ENCODE measurements at regions not wholly inside any gene's neighbourhood (a gene's known extent, or its start where the extent isn't known, plus 50 kb on each side); places are given as distances from the start of the nearest gene placed in this dataset.

DNA sequence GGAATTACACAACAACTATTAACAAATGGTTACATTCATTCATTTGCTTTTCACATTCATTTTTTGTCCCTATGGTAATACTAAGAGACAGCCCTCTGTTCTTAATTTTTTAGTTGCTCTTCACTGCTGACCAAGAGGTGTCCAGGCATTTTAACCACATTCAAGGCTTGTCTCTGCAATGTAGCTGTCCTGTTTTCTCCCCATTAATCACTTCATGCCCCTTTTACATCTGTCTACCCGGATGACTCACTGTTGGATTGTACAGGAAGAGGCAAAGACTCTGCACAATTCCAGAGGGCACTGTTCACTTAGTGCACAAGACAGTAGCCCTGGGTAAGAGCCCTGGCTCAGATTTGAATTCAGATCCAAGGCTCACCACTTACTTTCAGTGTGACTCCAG lies 168.5 kb downstream of the NOC3L start:
- DNase-seq = no peak

DNA sequence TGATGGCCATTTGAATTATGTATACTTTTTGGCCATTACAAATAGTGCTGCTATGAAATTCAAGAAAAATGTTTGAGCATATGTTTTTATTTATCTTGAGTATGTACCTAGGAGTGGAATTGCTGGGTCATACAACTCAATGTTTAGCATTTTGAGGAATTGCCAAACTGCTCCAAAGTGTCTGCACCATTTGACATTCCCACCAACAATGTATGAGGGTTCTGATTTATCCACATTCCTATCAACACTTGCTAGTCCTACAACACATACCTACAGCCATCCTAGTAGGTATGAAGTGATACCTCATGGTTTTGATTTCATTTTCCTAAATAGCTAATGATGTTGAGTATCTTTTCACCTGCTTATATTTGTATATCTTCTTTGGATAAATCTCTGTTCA lies 165.5 kb downstream of the NOC3L start:
- no peak for DNase-seq

DNA sequence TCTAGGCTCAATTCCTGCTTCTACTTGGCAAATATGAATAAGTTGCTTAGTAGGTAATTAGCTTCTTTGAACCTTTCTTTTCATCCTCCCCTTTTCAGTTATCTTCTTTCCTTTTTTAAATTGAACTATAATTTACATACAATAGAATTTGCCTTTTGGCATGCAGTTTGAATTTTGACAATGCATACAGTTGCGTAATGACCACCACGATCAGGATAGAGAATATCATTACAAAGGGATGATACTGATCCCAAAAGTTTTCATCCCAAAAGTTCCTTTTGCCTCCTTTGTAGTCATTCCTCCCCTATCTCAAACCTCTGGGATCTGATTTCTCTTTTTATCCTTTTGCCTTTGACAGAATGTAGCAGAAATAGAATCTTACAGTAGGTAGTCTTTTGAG lies 164.4 kb downstream of the NOC3L start:
- DNase-seq = no peak

DNA sequence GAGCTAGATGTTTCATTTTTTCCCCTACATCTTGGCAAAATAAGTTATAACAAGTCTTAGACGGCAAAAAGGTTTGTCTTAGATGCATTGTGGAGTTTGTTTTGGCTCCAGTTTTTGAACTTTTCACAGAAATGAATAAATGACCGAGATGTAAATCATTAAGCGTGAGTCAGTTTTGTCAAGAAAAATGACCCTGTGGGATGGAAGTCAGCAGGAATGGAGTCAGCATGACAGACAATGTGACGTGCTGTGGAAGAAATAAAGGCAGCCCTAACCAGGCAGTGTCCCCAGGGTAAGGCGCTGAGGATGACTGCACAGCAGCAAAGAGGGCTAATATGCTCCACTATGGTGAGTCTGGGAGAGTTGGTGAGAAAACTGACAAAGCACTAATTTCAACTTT lies 163.2 kb downstream of the NOC3L start:
- no peak for DNase-seq

DNA sequence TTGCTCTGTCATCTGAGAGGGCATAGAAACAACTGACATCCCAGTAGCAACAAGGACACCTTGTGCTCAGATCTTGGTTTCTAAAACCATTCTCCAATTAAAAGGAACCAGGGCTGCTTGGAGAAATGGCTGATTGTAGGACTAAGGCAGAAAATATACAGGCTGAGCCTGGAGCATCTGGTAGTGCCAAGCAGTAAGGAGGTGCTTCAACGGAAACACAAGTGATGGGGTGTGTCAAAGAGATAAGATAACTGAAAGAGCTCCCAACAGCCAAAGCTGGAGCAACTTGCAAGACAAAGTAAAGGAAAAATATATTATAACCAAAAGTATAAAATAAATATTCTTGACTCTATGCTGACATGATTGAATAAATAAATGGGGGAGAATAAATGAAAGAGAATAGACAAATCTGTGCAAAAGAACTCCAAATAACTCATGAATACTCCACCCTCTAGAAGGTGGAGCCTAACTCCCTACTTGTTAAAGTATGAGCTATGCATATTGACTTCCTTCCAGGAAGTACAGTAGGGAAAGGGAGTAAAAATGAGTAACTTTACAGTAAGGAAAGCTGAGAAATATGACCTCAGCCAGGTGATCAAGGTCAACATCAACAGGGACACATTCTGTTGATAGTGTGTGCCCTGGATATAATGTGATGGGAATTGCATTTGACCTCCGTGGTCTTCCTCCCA lies 162.4 kb downstream of the NOC3L start:
- DNase-seq = no peak

DNA sequence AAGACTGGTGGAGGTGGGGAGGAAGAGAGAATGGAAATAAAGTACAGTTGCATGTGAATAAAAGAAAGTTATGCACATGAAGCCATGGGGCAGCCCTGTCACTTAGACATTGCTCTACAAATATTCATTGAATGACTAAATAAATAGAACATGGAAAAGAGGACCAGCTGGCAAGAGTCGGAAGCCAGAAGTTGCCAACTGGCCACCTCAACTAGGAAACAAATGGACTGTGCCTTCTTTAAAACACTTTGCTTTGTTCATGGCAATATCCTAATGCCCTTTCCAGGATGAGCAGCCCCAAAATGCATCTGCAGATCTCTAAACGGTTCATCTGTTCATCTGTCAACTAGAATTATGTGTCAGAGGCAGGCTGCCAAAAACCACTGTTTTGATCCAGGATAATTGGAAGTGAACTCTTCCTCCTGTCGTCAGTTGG lies 157.3 kb downstream of the NOC3L start:
- peak; percentile 46 for DNase-seq

DNA sequence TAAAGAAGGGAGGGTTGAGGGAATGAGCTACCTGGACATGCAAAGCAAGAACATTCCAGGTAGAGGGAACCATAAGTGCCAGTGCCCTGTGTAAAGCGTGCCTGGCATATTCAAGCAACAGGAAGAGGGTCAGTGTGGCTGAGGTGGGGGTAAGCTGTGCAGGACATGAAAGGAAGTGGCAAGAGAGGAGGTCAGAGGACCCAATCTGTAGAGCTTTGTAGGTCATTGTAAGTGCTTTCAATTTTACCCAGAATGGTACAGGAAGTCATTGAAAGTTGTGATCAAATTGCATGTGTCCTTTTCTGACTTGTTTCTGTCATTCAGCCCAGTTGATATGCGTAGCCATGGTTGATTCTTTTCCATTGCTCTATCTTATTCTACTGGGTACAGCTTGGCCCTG lies 156.6 kb downstream of the NOC3L start:
- DNase-seq = no peak

DNA sequence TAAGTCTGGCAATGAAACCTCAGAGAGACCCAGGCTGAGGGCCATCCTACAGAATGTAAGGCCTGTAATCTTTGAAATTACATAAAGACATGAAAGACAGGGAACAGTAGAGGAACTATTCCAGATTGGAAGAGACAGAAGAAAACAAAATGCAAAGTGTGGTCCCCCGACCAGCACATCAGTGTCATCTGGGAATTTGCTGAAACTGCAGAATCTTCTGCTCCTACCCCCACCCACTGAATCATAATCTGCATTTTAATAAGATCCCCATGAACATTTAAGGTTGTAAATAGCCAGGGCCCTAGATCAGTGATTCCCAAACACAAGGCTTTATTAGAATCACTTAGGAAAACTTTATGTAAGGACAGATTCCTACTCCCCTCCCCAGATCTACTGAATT lies 154.4 kb downstream of the NOC3L start:
- no peak for DNase-seq

DNA sequence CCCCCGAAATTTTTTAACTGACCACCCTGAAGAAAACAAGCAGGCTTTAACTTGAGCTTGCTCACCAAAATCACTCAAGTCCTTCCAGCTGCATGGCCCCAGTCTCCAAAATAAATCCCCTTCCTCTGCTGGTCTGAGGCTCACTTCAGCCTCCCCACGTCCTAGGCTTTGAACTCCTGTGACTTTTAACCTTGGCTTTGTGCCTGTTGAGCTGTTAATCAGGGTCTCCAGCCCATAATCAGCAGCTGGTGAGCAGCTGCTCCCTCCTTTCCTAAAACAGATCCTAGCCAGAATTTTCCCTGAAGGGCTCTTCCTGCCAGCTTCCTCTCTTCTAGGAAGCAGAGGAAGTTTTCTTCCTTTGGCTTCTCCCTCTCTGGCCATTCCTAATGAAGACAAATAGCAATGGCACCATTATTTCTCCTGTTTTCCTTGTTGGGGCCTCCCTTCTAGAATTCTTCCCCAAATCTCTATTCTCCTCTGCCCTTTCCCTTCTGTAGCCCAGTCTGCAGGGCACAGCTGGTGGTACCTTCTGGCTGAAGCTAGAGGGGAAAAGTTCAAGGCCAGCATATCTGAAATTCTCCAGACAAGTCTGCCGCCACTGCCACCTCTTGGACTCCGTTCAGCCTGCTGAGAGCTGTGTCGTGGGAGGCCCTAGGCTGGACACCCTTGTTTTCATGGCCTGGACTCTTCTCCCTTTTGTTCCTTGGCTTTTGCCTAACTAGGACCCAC lies 152.1 kb downstream of the NOC3L start:
- peak; percentile 53 for DNase-seq

DNA sequence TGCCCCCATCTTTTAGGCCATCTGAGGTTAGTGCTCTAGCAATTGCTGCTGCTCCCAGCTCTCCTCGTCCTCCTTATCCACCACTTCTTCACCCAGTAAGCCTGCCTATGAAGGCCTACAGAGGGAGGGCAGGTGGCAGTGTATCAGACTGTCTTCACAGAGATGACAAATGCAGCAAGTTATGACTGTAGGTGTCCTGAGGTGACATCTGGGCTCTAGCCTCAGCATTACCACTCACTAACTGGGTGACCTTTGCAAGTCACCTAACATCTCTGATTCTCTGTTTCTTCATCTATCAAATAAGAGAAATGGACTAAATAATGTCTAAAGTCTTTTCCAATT lies 151.6 kb downstream of the NOC3L start:
- no peak for DNase-seq

DNA sequence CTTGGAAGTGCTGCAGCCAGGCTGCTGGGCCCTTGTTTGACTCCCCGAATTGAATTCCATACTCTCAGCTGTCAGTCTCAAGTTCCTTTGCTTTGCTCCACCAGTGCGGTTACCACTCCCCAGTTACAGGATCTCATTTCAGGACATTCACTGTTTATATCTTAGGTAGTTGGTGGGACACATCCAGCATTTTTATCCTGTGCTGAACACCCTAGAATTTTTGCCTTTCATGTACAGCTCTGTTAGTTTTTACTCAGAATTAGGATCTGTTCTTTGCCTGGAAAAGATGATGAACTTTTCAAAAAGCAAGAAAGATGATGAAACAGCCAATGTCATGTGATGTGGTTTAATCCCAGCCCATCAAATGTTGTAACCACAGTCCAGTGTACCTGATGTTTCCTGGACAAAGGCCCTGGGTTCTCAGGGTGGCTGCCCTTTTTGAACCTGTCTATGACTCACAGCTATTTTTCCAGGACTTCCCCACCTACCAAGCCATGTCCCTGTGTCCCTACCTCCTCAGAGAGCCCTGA lies 149.7 kb downstream of the NOC3L start:
- DNase-seq = peak; percentile 36

DNA sequence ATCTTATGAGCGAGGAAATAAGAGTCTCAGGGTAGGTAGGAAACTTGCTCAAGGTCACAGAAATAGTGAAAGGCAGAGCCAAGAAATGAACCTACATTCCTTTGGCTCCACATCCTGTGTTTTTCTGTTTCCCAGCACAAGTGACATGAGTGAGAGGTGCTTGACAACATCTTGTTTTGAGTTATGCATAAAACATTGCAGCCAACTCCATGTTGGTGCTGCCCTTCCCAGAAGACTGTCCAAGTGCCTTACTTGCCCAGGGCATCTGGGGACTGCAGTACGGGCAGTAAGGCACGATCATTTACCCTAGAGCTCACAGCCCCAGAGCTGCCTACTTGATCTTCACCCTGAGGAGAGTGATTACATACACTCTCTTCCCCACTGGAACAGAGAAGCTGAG lies 148.8 kb downstream of the NOC3L start:
- DNase-seq = no peak

DNA sequence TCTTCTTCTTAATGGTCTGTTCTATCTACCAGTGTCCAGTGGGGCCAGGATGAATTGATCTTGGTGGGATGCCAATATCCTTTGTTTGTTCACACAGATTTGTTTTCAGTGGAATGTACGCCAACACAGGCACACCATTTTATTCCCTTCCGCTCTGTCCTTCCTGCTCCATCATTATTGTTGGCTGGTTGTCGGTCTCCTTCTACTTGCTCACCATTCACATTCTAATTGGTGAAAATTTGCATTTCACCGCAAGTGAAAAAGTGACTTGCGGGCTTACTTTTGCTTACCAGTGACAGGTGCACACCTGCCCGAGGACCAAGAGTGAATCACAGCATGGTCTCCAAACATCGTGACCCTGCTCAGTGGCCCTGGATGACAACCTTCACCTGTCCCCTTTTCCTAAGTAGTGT lies 148.3 kb downstream of the NOC3L start:
- no peak for DNase-seq

DNA sequence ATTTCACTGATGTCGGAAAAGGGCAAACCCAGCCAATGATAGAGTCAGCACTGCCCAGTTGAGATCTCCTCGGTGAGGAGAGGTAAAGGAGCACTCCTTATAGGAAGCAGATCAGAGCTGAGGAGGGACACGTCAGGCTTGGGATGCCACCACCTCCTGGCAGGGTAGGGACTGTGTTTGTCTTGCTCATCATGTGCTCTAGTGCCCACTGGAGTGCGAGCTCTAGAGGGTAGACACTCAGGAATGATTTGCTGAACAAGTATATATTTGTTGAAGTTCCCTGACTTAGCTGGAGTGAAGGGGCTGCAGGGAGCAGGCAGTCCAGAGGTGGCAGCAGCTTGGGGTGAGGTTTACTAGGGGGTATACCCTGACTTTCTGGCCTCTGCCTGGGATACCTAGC lies 146.5 kb downstream of the NOC3L start:
- no peak for DNase-seq

DNA sequence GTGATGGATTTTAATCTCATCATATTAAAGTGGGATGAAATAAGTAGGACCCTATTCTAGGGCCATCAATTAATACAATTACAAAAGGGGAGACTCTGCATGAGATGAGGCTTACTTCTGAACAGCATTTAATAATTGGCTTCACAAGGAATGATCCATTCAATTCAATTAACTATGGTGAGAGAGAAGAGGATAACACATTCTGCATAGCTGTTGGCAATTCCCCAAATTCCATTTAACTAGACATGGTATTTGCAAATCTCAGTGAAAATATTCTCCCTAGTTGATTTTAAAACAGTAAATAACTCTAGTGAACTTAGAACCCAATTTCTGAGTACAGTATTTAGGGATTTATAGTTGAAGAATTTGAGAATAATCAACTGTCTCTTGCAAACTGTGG lies 145.3 kb downstream of the NOC3L start:
- no peak for DNase-seq

DNA sequence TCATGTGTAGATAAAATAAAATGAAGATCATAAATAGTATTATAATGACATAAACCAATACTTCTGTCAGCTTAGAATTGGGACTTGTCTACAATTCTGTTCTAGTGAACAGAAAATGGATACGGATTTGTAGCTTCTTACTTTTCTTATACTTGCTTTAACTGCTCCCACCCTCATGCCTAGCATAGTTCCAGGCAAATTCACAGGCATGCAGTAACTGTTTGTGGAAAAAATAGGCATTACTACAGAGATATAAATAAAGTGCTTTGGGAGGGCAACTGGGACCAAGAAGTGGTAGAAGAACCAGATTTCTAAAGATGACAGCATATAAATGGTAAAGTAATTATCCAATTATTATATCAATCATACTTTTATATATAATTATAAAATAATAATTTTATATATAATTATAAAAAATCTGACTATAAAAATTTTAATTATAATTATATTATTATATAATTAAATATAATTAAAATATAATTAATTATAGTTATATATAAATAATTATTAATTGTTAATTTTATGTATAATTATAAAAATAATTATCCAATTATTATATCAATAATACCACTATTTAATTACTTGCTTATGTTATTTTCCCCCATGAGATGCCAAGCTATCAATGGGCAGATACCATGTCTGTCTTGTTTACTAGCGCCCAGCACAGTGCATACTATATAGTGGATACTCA lies 144.1 kb downstream of the NOC3L start:
- no peak for DNase-seq

DNA sequence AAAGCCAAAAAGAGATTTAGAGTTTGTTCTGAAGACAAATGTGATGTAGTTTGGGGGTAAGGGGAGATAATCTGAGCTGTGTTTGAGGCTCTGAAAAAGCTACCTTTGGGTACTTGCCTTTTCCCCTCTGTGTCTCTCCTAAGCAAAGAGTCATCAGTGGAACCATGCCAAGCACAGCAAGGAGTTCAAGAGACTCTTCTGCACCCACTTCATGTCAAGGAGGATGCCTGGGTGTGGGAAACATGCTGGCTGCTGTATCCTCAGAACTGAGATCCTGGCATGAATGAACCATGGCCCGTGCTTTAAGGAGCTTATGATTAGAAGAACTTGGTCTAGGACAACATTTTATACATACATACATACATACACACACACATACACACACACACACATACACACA lies 142.9 kb downstream of the NOC3L start:
- DNase-seq = no peak

DNA sequence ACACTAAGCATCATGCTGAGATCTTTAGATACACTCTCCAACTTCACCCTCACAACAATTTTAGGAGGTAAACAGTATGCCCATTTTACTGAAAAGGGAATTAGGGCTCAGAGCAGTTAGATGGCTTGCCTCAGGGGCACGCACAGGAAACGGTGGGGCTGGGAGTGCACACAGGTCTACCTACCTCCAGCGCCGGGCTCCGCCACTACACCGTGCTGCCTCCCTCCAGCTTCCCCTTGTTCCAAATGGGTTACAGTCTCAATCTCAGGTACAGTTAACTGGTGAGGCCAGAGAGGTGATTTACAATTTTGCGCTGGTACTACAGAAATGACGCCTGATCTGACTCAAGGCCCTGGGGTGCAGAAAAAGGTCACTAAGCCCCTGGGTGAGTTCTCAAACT lies 142.0 kb downstream of the NOC3L start:
- DNase-seq = no peak

DNA sequence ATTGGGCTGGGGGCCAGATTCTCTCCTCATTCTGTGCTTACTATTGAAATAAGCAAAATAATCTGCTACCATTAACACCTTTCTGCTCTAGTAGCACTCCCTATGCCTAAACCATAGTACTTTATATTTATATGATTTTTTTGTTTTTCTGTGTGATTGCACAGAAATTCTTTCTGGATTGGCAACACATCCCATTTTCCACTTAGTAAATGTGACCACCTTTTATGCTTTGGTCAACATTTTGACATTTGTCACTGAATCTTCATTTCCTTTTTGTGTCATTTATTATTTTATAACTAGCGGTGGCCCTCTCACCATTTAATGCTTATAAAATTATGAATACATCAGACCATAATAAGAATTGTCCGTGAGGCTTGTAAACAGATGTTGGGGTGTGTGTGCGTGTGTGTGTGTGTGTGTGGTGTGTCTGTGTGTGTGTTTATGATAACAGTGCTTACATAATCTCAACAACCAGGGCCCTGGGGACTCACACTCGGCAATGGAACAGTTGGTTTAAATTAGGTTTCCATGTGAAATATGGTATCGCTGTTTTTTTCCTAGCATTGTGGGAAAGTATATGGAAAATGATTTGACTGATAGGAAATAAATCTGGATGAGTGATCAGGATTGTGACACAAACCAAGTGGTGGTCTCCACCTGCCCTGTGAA lies 138.9 kb downstream of the NOC3L start:
- DNase-seq = peak; percentile 58

DNA sequence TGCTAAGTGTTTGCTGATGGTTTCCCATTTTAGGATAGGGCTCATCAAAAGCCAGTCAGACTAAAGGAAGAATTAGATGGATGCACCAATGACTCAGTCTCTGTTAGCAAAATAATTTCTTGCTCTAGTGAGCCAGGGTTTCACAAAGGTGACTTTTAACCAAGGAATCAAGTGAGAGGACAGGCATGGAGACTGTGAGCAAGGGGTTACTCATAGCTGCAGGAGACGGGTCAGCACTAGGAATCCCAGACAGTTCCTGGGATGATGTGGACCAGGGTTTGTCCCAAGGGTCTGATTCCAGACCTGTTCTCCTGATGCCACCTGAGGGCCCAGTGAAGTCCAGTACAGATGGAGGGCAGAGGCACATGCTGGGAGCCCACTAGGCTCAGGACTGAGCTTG lies 138.1 kb downstream of the NOC3L start:
- DNase-seq = no peak

DNA sequence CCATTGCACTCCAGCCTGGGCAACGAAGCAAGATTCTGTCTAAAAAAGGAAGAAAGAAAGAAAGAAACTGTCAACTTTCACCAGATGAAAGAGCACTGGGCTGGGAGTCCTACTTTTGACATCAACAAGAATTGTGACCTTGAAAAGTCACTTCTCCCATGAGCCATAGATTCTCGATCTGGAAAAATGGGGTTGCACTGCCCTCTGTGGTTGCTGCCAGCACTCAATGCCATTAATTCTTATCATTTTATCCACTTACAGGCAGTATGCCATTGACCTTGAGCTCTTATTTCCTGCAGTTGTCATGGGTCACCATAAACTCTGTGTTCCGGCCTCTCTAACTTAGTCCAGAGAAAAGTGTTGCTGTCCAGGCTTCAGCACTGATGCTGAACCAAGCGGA lies 137.2 kb downstream of the NOC3L start:
- no peak for DNase-seq

DNA sequence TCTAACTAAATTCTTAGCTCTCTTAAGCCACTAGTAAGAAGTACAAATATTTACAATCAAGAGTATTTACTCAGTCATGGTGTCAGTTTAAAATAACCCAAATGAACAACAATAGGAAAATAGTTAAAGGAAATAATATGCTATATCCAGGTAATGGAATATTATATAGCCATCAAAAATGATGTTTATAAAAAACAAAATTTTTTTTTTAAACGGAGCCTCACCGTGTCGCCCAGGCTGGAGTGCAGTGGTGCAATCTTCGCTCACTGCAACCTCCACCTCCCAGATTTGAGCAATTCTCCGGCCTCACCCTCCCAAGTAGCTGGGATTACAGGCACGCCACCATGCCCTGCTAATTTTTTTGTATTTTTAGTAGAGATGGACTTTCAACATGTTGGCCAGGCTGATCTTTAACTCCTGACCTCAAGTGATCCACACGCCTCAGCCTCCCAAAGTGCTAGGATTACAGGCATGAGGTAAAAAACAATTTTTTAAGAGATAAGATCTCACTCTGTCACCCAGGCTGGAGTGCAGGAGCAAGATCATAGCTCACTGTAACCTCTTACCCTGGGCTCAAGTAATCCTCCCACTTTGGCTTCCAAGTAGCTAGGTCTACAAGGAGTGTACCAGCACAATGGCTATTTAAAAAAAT lies 132.5 kb downstream of the NOC3L start:
- no peak for DNase-seq

All from femur (tissue), 1 donor.